ENCODE measurements at regions not wholly inside any gene's neighbourhood (a gene's known extent, or its start where the extent isn't known, plus 50 kb on each side); places are given as distances from the start of the nearest gene placed in this dataset.

- no peak overlapping the region for H3K9ac ChIP-seq (ENCODE audit: control insufficient read depth, insufficient read depth, low read length)
- no peak overlapping the region for H3K4me2 ChIP-seq (ENCODE audit: control insufficient read depth, insufficient read depth)
- no peak for DNase-seq (ENCODE audit: low read depth, low spot score)
- in situ Hi-C loops (cut with MboI): no loop called here
- 28% methylated on average over 5 of the region's 5 CpGs for WGBS (ENCODE audit: insufficient coverage, insufficient replicate concordance, low lambda C conversion rate, missing lambda C conversion rate)
- no peak for ATAC-seq
- RAD21 ChIA-PET (ENCODE audit: unreplicated experiment): no interaction called here
- no peaks in the 10 kb centered on the region for H3K79me2 ChIP-seq (ENCODE audit: control insufficient read depth, insufficient read depth, low read length)
- no peaks in the 10 kb centered on the region for H3K4me1 ChIP-seq (ENCODE audit: control insufficient read depth, insufficient read depth, low read length)
- CTCF ChIA-PET: no interaction called here
- H2AFZ ChIP-seq (ENCODE audit: control insufficient read depth, low read depth, low read length): no peak overlapping the region
- H3K4me3 ChIP-seq: no peak overlapping the region
- no peak overlapping the region for H3K27ac ChIP-seq (ENCODE audit: control insufficient read depth, insufficient read depth)
- H3K9me3 ChIP-seq (replicated peaks; ENCODE audit: control insufficient read depth, insufficient read depth, low read length): no peaks in the 10 kb centered on the region; the same call in 2 of the 3 replicates
- no peak for FAIRE-seq
- intact Hi-C loops (cut with micrococcal nuclease; ENCODE audit: unreplicated experiment): no loop called here
- no peaks in the 10 kb centered on the region for H4K20me1 ChIP-seq (ENCODE audit: control insufficient read depth, insufficient read depth)
- SMC1A ChIA-PET (ENCODE audit: uncharacterized antibody, unreplicated experiment): no interaction called here
- no peak for TF ChIP-seq LARP7 (IDR thresholded peaks at IDR 0.05)
- TF ChIP-seq BCL11A (IDR thresholded peaks at IDR 0.05; ENCODE audit: low read depth, low read length): no peak
- no peak for TF ChIP-seq RELB (IDR thresholded peaks at IDR 0.05; ENCODE audit: low read depth)
- no peaks in the 10 kb centered on the region for H3K27me3 ChIP-seq (replicated peaks in 1 of 2; ENCODE audit: control insufficient read depth in 2 of 2, insufficient read depth in 2 of 2, low read length in 1 of 2)
- no TSS peak for BruUV-seq (replicated peaks)
- H3K36me3 ChIP-seq (ENCODE audit: control insufficient read depth in 2 of 2, insufficient read depth in 2 of 2, low read length in 1 of 2): no peaks in the 10 kb centered on the region
- POLR2A ChIA-PET: no interaction called here
Observed at GRCh38 chr11:39784873-39785272, 1674.6 kb downstream of the LRRC4C start.

- DNase-seq (ENCODE audit: low read depth, low spot score) (no peak), ATAC-seq (no peak), FAIRE-seq (no peak)
- Histone ChIP-seq H3K4me1 (ENCODE audit: control insufficient read depth, insufficient read depth, low read length) (no peaks in the 10 kb centered on the region), H3K27ac (ENCODE audit: control insufficient read depth, insufficient read depth) (no peak overlapping the region), H3K36me3 (ENCODE audit: control insufficient read depth in 2 of 2, insufficient read depth in 2 of 2, low read length in 1 of 2) (no peaks in the 10 kb centered on the region), H3K9me3 (replicated peaks; ENCODE audit: control insufficient read depth, insufficient read depth, low read length) (no peaks in the 10 kb centered on the region; the same call in 2 of the 3 replicates), H3K79me2 (ENCODE audit: control insufficient read depth, insufficient read depth, low read length) (no peaks in the 10 kb centered on the region), H3K4me2 (ENCODE audit: control insufficient read depth, insufficient read depth) (no peak overlapping the region), H3K4me3 (no peak overlapping the region), H3K9ac (ENCODE audit: control insufficient read depth, insufficient read depth, low read length) (no peak overlapping the region), H4K20me1 (ENCODE audit: control insufficient read depth, insufficient read depth) (no peaks in the 10 kb centered on the region), H3K27me3 (replicated peaks in 1 of 2; ENCODE audit: control insufficient read depth in 2 of 2, insufficient read depth in 2 of 2, low read length in 1 of 2) (no peaks in the 10 kb centered on the region), H2AFZ (ENCODE audit: control insufficient read depth, low read depth, low read length) (no peak overlapping the region)
- RAD21 ChIA-PET (ENCODE audit: unreplicated experiment): no interaction called here
- POLR2A ChIA-PET: no interaction called here
- WGBS (ENCODE audit: insufficient coverage, insufficient replicate concordance, low lambda C conversion rate, missing lambda C conversion rate): 5% methylated on average over 3 of the region's 3 CpGs
- intact Hi-C loops (cut with micrococcal nuclease; ENCODE audit: unreplicated experiment): no loop called here
- no TSS peak for BruUV-seq (replicated peaks)
- SMC1A ChIA-PET (ENCODE audit: uncharacterized antibody, unreplicated experiment): no interaction called here
- CTCF ChIA-PET: no interaction called here
- in situ Hi-C loops (cut with MboI): no loop called here
- no peak for TF ChIP-seq RFX5 (IDR thresholded peaks at IDR 0.05; ENCODE audit: low read depth, low read length)
- TF ChIP-seq CREM (IDR thresholded peaks at IDR 0.05; ENCODE audit: low read depth): no peak
- TF ChIP-seq BHLHE40 (IDR thresholded peaks at IDR 0.05; ENCODE audit: borderline replicate concordance in 1 of 2, low read depth in 2 of 2, low read length in 1 of 2): no peak
- no peak for TF ChIP-seq BACH1 (IDR thresholded peaks at IDR 0.05; ENCODE audit: borderline replicate concordance)
- TF ChIP-seq ZBED1 (IDR thresholded peaks at IDR 0.05; ENCODE audit: borderline replicate concordance): no peak
- TF ChIP-seq, protein P1, sequence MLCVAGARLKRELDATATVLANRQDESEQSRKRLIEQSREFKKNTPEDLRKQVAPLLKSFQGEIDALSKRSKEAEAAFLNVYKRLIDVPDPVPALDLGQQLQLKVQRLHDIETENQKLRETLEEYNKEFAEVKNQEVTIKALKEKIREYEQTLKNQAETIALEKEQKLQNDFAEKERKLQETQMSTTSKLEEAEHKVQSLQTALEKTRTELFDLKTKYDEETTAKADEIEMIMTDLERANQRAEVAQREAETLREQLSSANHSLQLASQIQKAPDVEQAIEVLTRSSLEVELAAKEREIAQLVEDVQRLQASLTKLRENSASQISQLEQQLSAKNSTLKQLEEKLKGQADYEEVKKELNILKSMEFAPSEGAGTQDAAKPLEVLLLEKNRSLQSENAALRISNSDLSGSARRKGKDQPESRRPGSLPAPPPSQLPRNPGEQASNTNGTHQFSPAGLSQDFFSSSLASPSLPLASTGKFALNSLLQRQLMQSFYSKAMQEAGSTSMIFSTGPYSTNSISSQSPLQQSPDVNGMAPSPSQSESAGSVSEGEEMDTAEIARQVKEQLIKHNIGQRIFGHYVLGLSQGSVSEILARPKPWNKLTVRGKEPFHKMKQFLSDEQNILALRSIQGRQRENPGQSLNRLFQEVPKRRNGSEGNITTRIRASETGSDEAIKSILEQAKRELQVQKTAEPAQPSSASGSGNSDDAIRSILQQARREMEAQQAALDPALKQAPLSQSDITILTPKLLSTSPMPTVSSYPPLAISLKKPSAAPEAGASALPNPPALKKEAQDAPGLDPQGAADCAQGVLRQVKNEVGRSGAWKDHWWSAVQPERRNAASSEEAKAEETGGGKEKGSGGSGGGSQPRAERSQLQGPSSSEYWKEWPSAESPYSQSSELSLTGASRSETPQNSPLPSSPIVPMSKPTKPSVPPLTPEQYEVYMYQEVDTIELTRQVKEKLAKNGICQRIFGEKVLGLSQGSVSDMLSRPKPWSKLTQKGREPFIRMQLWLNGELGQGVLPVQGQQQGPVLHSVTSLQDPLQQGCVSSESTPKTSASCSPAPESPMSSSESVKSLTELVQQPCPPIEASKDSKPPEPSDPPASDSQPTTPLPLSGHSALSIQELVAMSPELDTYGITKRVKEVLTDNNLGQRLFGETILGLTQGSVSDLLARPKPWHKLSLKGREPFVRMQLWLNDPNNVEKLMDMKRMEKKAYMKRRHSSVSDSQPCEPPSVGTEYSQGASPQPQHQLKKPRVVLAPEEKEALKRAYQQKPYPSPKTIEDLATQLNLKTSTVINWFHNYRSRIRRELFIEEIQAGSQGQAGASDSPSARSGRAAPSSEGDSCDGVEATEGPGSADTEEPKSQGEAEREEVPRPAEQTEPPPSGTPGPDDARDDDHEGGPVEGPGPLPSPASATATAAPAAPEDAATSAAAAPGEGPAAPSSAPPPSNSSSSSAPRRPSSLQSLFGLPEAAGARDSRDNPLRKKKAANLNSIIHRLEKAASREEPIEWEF (IDR thresholded peaks at IDR 0.05; ENCODE audit: insufficient replicate concordance, low read depth, low read length): no peak
- TF ChIP-seq ESRRA (IDR thresholded peaks at IDR 0.05; ENCODE audit: low read length): no peak
- no peak for TF ChIP-seq NR2F1 (conservative IDR thresholded peaks at IDR 0.05)
- no peak for TF ChIP-seq SRF (IDR thresholded peaks at IDR 0.05; ENCODE audit: low read depth in 2 of 2, low read length in 2 of 2)
Observed at GRCh38 chr11:39780131-39780530, 1679.3 kb downstream of the LRRC4C start.
